Activated CD8-positive, alpha-beta T cell treated with anti-CD3 and anti-CD28 coated beads for 36 hours (primary cell): ENCODE measurements at regions not wholly inside any gene's neighbourhood (a gene's known extent, or its start where the extent isn't known, plus 50 kb on each side); places are given as distances from the start of the nearest gene placed in this dataset.
"Not testable (repeated sequence)": the region's sequence is repeated elsewhere in the genome, so short reads cannot be mapped to it uniquely, and the experiment has no call there.

ENCODE experiments used
- ATAC-seq: fragments of 200-7000 bp; cut with Tn5 transposase; one replicate; pipeline ENCODE4 v1.10.0; 2021; ENCODE audit warnings: mild to moderate bottlenecking, moderate library complexity
- CTCF ChIA-PET: fragments of 350-600 bp; sonication (Branson Sonifier 250); formaldehyde crosslinking; loops from one replicate; lab custom pipeline; 2021; ENCODE audit warnings: antibody characterized with exemption; lab: Charles Lee
- POLR2A ChIA-PET: fragments of 350-600 bp; sonication (Branson Sonifier 250); formaldehyde crosslinking; loops from one replicate; lab custom pipeline; 2021; ENCODE audit warnings: antibody characterized with exemption; lab: Charles Lee
- DNase-seq: peaks from one replicate; pipeline ENCODE4 v3.0.0-alpha.2; 2020
- H3K27ac Mint-ChIP-seq: one replicate; pipeline ENCODE4 v1.8.0; 2021; ENCODE audit warnings: mild to moderate bottlenecking, mixed read lengths
- H3K27me3 Mint-ChIP-seq: one replicate; pipeline ENCODE4 v1.8.0; 2021; ENCODE audit warnings: mixed read lengths
- H3K36me3 Mint-ChIP-seq: one replicate; pipeline ENCODE4 v1.8.0; 2021; ENCODE audit warnings: low read depth, mixed read lengths
- H3K4me1 Mint-ChIP-seq: one replicate; pipeline ENCODE4 v1.8.0; 2021; ENCODE audit warnings: low read depth, mixed read lengths
- H3K4me3 Mint-ChIP-seq: one replicate; pipeline ENCODE4 v1.8.0; 2021; ENCODE audit warnings: mild to moderate bottlenecking, moderate library complexity, mixed read lengths
- H3K9me3 Mint-ChIP-seq: one replicate; pipeline ENCODE4 v1.8.0; 2021; ENCODE audit warnings: mixed read lengths
- intact Hi-C: fragments of 100-400 bp; cut with micrococcal nuclease; formaldehyde crosslinking; loops from one replicate; pipeline ENCODE4 v1.10.0; 2022

- intact Hi-C loops, H3K4me1 Mint-ChIP-seq: not testable (repeated sequence)
Observed at GRCh38 chr10:87416892-87417291, 59.3 kb downstream of the NUTM2D start.

GRCh38 chr10:87422641-87423040 is 65.1 kb downstream of the NUTM2D start:
- ATAC-seq, POLR2A ChIA-PET, H3K27me3 Mint-ChIP-seq, H3K9me3 Mint-ChIP-seq, CTCF ChIA-PET, H3K36me3 Mint-ChIP-seq, H3K4me1 Mint-ChIP-seq, H3K27ac Mint-ChIP-seq, DNase-seq, H3K4me3 Mint-ChIP-seq, intact Hi-C loops: not testable (repeated sequence)

More at GRCh38 chr10:87416892-87417291, 59.3 kb downstream of the NUTM2D start:
- H3K4me3 Mint-ChIP-seq, CTCF ChIA-PET, H3K9me3 Mint-ChIP-seq, H3K27me3 Mint-ChIP-seq, H3K36me3 Mint-ChIP-seq, H3K27ac Mint-ChIP-seq, POLR2A ChIA-PET, DNase-seq, ATAC-seq: not testable (repeated sequence)

- H3K4me3 Mint-ChIP-seq, H3K36me3 Mint-ChIP-seq, ATAC-seq, H3K27ac Mint-ChIP-seq, H3K4me1 Mint-ChIP-seq, DNase-seq, H3K9me3 Mint-ChIP-seq, H3K27me3 Mint-ChIP-seq, intact Hi-C loops, CTCF ChIA-PET, POLR2A ChIA-PET: not testable (repeated sequence)
Observed at GRCh38 chr10:87424697-87425373, 67.3 kb downstream of the NUTM2D start.

GRCh38 chr10:87433836-87434235 is 70.9 kb upstream of the MINPP1 start:
- CTCF ChIA-PET, H3K9me3 Mint-ChIP-seq, ATAC-seq, DNase-seq, intact Hi-C loops, H3K27me3 Mint-ChIP-seq, H3K27ac Mint-ChIP-seq, H3K36me3 Mint-ChIP-seq, POLR2A ChIA-PET, H3K4me3 Mint-ChIP-seq, H3K4me1 Mint-ChIP-seq: not testable (repeated sequence)

- CTCF ChIA-PET, ATAC-seq, intact Hi-C loops, DNase-seq, POLR2A ChIA-PET, H3K4me3 Mint-ChIP-seq, H3K9me3 Mint-ChIP-seq, H3K27me3 Mint-ChIP-seq, H3K27ac Mint-ChIP-seq, H3K4me1 Mint-ChIP-seq, H3K36me3 Mint-ChIP-seq: not testable (repeated sequence)
Observed at GRCh38 chr10:87435295-87435826, 69.3 kb upstream of the MINPP1 start.

- H3K27ac Mint-ChIP-seq, CTCF ChIA-PET, intact Hi-C loops, H3K9me3 Mint-ChIP-seq, H3K4me1 Mint-ChIP-seq, H3K36me3 Mint-ChIP-seq, POLR2A ChIA-PET, H3K27me3 Mint-ChIP-seq, H3K4me3 Mint-ChIP-seq: not testable (repeated sequence)
- DNase-seq (peak; percentile 42), ATAC-seq (peak; percentile 96)
Observed at GRCh38 chr10:87436104-87436503, 68.6 kb upstream of the MINPP1 start.

- ATAC-seq, CTCF ChIA-PET, H3K27ac Mint-ChIP-seq, H3K9me3 Mint-ChIP-seq, intact Hi-C loops, H3K4me1 Mint-ChIP-seq, H3K27me3 Mint-ChIP-seq, DNase-seq, H3K4me3 Mint-ChIP-seq, H3K36me3 Mint-ChIP-seq, POLR2A ChIA-PET: not testable (repeated sequence)
Observed at GRCh38 chr10:87437450-87437849, 67.2 kb upstream of the MINPP1 start.
